Activated T-helper 2 cell treated with anti-CD3 and anti-CD28 coated beads, Interferon-gamma antibody, Interleukin-2, Interleukin-4, amounts not matched to agents 10 μg/mL and 5 μg/mL and 100 μg/mL, durations not matched to agents 14 hours and 24 hours and 36 hours (primary cell): ENCODE measurements at regions not wholly inside any gene's neighbourhood (a gene's known extent, or its start where the extent isn't known, plus 50 kb on each side); places are given as distances from the start of the nearest gene placed in this dataset.

ENCODE experiments used
- DNase-seq: peaks from one replicate; pipeline ENCODE4 v3.0.0; 2021; ENCODE audit warnings: low spot score
- H3K27ac Mint-ChIP-seq: one replicate; pipeline ENCODE4 v1.8.0; 2021; ENCODE audit warnings: mixed read lengths
- H3K27me3 Mint-ChIP-seq: one replicate; pipeline ENCODE4 v1.8.0; 2021; ENCODE audit warnings: low read depth, mixed read lengths
- H3K36me3 Mint-ChIP-seq: one replicate; pipeline ENCODE4 v1.8.0; 2021; ENCODE audit warnings: low read depth, mixed read lengths
- H3K4me1 Mint-ChIP-seq: one replicate; pipeline ENCODE4 v1.8.0; 2021; ENCODE audit warnings: low read depth, mixed read lengths
- H3K4me3 Mint-ChIP-seq: one replicate; pipeline ENCODE4 v1.8.0; 2021; ENCODE audit warnings: low read depth, mild to moderate bottlenecking, moderate library complexity, mixed read lengths
- H3K9me3 Mint-ChIP-seq: one replicate; pipeline ENCODE4 v1.8.0; 2021; ENCODE audit warnings: mixed read lengths
- intact Hi-C: fragments of 100-400 bp; cut with micrococcal nuclease; formaldehyde crosslinking; loops from one replicate; pipeline ENCODE4 v1.15.1; 2023

DNA sequence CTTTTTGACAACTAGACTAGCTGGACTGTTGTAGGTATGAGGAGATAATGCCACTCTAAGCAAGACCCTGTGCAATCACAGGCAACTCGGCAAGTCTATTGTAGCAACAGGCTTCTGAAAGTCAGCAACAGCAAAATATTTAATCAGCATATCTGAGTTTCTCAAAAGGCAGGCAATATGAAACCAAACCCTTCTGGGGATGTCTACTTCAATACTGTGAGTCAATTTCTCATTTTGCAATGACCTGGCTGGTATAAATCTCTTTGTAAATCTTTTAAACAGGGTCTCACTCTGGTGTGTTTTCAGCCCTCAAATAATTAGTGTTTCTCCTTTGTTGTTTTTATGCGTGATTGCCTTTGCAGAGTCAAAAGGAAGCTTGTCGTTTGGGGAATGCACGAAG is 1044.5 kb downstream of the NTRK3 start:
- H3K4me1 Mint-ChIP-seq = no peaks in the 10 kb centered on the region
- no peak for DNase-seq
- H3K4me3 Mint-ChIP-seq = no peak overlapping the region
- H3K27ac Mint-ChIP-seq = no peak overlapping the region
- no peaks in the 10 kb centered on the region for H3K9me3 Mint-ChIP-seq
- no peaks in the 10 kb centered on the region for H3K27me3 Mint-ChIP-seq
- H3K36me3 Mint-ChIP-seq = no peaks in the 10 kb centered on the region
- intact Hi-C loops = no loop called here

DNA sequence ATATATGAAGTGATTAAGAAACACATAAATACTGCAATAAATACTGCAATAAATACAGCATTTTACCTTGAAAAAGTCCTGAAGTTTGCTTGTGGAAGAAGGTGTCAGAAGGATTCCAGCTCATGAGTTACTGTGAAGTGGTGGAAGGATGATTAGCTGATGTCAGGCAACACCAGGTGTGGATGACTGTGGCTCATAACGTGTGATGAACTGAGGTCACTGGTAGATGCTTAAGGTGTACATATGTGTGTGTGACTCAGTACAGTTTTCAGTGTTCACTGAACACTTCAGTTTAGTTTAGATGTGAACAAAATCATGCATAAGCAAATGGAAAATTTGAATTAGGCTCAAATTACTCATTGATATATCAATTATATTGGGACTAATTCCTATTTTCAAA is 1045.0 kb downstream of the NTRK3 start:
- H3K27me3 Mint-ChIP-seq = no peaks in the 10 kb centered on the region
- no peaks in the 10 kb centered on the region for H3K9me3 Mint-ChIP-seq
- intact Hi-C loops = no loop called here
- H3K4me3 Mint-ChIP-seq = no peak overlapping the region
- no peaks in the 10 kb centered on the region for H3K4me1 Mint-ChIP-seq
- H3K27ac Mint-ChIP-seq = no peak overlapping the region
- H3K36me3 Mint-ChIP-seq = no peaks in the 10 kb centered on the region
- DNase-seq = no peak

DNA sequence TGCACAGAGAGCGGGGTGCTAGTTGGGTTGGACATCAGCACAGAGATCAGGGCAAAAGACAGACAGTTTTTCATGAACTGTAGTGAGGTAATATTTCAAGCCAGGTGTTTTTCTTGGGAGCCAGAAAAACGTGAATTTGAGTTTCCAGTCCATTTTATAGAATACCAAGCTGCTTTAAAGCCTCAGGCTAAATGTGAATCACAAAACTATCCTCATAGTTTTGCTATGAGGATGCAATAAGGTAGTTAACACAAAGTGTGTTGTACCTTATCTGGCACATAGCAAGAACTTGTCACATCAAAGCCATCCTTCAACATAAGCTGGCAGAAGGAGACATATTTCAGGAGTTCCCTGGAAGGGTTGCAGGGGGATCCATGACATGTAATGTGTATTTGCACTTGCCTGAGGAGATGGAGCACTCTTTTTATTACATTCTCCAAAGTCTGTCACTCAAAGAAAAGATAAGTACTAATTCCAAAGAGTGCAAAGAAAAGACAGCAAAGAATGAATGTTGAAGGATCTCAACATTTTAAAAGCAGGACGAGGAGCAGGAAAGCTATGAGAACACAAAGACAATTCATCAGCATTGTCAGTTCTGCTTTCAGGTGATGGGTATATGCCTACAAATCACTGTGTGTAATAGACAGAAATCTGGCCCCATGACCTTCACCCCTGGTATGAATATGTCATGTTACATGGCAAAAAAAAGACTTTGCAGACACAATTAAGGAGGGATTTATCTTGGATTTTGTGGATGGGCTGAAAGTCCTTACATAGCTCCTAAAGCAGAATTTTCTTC is 1046.4 kb downstream of the NTRK3 start:
- no peak overlapping the region for H3K27ac Mint-ChIP-seq
- no peaks in the 10 kb centered on the region for H3K27me3 Mint-ChIP-seq
- intact Hi-C loops = no loop called here
- no peak overlapping the region for H3K4me3 Mint-ChIP-seq
- H3K4me1 Mint-ChIP-seq = no peaks in the 10 kb centered on the region
- no peaks in the 10 kb centered on the region for H3K9me3 Mint-ChIP-seq
- no peak for DNase-seq
- H3K36me3 Mint-ChIP-seq = no peaks in the 10 kb centered on the region

DNA sequence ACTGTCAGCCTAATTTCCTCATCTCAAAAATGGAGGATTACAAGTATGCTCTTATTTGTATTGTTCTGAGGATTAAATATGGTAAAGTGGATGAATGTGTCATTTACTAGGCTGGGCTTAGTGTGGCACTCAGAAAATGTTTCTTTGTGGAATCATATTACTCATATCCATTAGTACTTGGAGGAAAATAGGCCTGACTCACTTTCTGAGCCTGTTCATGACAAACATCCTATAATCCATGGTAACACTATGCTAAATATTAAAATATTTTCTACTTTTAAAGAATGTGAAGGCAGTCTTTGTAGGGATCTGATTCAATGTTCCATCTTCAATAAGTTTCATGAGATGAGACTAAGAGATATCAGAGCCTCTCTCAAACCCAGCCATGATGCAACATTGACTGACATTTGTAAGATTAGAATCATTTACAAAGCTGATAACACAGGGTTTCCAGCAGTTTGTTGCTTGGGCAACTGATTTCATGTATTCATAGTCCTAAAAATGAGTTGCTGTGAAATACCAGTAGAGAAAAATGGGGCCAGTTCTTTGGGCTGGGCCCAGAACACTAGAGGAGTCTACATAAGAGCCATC is 1048.5 kb downstream of the NTRK3 start:
- Mint-ChIP-seq H3K4me3 (no peak overlapping the region), H3K36me3 (no peaks in the 10 kb centered on the region), H3K27me3 (no peaks in the 10 kb centered on the region), H3K27ac (no peak overlapping the region), H3K4me1 (no peaks in the 10 kb centered on the region), H3K9me3 (no peaks in the 10 kb centered on the region)
- intact Hi-C loops = no loop called here
- no peak for DNase-seq

DNA sequence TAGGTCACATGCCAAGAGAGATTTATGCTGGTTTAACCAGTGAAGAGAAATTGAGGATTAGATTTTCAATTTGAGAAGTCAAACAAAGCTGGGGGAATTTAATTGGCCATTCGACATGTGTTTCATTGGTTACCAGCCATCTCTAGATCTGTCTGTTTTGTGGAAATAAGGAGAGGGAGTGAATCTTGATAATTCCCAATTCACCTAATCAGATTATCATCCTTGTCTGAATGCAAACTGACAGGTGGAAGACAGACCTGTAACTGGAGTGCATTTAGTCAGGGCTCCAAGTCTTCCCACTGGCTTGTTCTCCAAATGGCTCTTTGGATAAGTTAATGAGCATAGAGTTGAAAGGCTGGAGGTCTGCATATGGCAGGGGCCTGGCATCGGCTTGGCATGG is 1049.3 kb downstream of the NTRK3 start:
- H3K9me3 Mint-ChIP-seq = no peaks in the 10 kb centered on the region
- no peaks in the 10 kb centered on the region for H3K36me3 Mint-ChIP-seq
- DNase-seq = no peak
- no peaks in the 10 kb centered on the region for H3K4me1 Mint-ChIP-seq
- no peak overlapping the region for H3K27ac Mint-ChIP-seq
- H3K4me3 Mint-ChIP-seq = no peak overlapping the region
- no peaks in the 10 kb centered on the region for H3K27me3 Mint-ChIP-seq
- intact Hi-C loops = no loop called here

DNA sequence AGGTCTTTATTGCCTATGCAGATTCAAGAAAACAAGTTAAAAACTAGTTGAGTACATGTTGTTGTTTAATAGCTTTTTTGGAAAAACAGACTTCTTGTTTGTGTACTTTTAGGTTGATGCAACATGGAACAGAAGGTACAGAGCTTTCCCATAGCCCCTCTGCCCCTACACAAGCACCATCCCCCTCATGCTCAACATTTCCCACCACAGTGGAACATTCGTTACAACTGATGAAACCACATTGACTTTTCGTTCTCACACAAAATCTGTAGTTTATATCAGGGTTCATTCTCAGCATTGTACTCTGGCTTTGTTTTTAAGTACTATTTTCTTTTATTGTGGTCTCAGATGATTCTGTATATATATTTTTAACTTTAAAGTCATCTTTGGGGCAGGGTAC is 1054.6 kb downstream of the NTRK3 start:
- Mint-ChIP-seq H3K36me3 (no peaks in the 10 kb centered on the region), H3K27ac (no peak overlapping the region), H3K4me1 (no peaks in the 10 kb centered on the region), H3K4me3 (no peak overlapping the region), H3K9me3 (no peaks in the 10 kb centered on the region), H3K27me3 (no peaks in the 10 kb centered on the region)
- DNase-seq = no peak
- intact Hi-C loops = no loop called here

DNA sequence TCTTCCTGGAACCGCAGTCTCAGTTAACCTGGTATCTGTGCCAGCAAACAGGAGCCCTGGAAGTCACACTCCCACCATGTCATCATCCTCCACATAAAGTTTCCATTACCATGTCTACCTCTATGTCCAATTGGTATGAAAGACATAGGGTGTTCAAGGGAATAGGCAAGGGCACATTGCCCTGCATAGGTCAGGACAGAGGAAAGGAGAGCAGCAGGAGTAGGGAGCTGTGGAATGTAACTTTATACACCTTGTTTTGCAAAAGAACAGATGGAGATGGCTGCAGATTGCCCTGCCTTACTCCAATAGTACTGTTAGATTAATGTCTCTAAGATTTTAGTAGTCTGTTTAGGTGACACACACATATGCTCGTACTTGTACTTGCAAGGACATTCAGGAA is 1056.4 kb downstream of the NTRK3 start:
- no peaks in the 10 kb centered on the region for H3K27me3 Mint-ChIP-seq
- DNase-seq = no peak
- intact Hi-C loops = no loop called here
- no peaks in the 10 kb centered on the region for H3K36me3 Mint-ChIP-seq
- no peak overlapping the region for H3K27ac Mint-ChIP-seq
- H3K9me3 Mint-ChIP-seq = no peaks in the 10 kb centered on the region
- H3K4me3 Mint-ChIP-seq = no peak overlapping the region
- H3K4me1 Mint-ChIP-seq = no peaks in the 10 kb centered on the region

DNA sequence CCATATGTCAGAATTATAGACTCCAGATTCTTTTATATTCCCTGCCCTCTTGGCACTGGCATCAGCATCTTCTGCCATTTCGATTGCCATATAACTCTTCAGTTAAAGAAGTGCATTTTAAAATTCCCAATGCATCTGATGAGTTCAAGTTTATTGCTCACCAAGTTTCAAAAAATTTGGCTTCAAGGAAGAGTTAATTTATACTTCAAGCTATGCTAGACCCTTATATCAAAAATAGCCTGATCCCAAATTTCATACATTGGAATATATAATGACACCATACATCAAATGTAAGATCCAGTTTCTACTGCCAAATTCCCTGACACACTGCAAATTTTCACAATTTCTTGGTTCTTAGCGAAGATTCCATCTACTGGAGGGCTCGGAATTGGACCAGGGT is 1058.6 kb downstream of the NTRK3 start:
- H3K36me3 Mint-ChIP-seq = no peaks in the 10 kb centered on the region
- no peaks in the 10 kb centered on the region for H3K27me3 Mint-ChIP-seq
- no peaks in the 10 kb centered on the region for H3K4me1 Mint-ChIP-seq
- H3K4me3 Mint-ChIP-seq = no peak overlapping the region
- no peaks in the 10 kb centered on the region for H3K9me3 Mint-ChIP-seq
- H3K27ac Mint-ChIP-seq = no peak overlapping the region
- DNase-seq = no peak
- intact Hi-C loops = no loop called here

DNA sequence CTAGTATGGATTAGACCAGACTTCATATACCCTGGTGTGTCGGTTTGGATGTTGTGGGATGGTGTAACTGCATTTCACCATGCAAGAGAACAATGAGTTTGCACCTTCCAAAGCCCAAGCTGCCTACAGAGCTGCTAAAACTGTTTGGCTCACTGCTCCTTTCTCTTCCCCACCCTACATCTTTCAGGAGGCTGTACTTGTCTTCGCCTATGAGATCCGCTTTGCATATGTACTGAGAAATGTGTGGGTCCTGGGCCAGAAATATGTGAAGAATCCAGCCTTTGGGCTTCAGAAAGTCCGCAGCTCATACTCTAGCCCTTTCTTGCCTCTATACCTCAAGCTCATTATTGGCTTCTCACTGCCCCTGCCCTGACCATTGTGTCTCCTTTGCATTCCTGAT is 1060.0 kb downstream of the NTRK3 start:
- no peak for DNase-seq
- H3K27ac Mint-ChIP-seq = no peak overlapping the region
- no peaks in the 10 kb centered on the region for H3K36me3 Mint-ChIP-seq
- intact Hi-C loops = no loop called here
- no peaks in the 10 kb centered on the region for H3K27me3 Mint-ChIP-seq
- H3K9me3 Mint-ChIP-seq = no peaks in the 10 kb centered on the region
- H3K4me3 Mint-ChIP-seq = no peak overlapping the region
- H3K4me1 Mint-ChIP-seq = no peaks in the 10 kb centered on the region

DNA sequence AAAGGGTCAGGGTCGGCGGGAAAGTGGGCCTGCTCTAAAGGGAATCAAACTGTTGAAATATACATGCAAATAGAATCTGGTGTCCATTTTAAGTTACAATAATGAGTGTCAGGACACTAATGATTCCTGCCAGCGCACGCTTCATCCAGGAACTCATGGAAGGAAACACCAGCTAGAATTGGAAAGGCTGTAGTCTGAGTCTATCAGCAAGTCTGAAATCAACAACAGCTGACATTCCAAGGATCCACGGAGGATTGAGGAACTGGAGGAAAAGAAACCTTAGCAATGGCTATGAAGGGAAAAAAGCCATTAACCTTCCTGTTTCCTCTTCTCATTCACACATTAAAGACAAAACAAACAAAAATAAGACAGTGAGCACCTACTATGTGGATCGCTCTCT is 1063.1 kb downstream of the NTRK3 start:
- intact Hi-C loops = no loop called here
- Mint-ChIP-seq H3K27ac (no peak overlapping the region), H3K4me3 (no peak overlapping the region), H3K4me1 (no peaks in the 10 kb centered on the region), H3K36me3 (no peaks in the 10 kb centered on the region), H3K27me3 (no peaks in the 10 kb centered on the region), H3K9me3 (no peaks in the 10 kb centered on the region)
- no peak for DNase-seq

DNA sequence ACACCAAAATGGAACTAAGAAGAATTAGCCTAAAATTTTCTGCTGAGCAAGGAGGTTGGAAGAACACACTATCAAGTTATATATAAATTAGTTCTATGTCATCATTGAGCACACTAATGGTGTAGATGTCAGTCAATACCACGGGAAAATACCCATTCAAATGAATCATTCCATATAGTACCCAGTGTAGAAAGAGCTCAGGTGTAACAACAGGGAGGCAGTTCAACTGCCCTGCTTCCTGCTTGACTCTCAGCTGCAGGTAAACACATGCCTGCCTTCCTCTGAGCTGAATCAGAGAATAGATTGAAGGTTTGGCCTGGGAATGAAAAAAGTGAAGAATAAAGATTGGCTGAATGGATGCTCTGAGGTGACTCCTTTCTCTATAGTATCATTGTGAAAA is 1088.0 kb downstream of the AGBL1 start:
- Mint-ChIP-seq H3K4me1 (no peaks in the 10 kb centered on the region), H3K9me3 (no peaks in the 10 kb centered on the region), H3K4me3 (no peak overlapping the region), H3K27ac (no peak overlapping the region), H3K36me3 (no peaks in the 10 kb centered on the region), H3K27me3 (no peaks in the 10 kb centered on the region)
- no peak for DNase-seq
- intact Hi-C loops = no loop called here

DNA sequence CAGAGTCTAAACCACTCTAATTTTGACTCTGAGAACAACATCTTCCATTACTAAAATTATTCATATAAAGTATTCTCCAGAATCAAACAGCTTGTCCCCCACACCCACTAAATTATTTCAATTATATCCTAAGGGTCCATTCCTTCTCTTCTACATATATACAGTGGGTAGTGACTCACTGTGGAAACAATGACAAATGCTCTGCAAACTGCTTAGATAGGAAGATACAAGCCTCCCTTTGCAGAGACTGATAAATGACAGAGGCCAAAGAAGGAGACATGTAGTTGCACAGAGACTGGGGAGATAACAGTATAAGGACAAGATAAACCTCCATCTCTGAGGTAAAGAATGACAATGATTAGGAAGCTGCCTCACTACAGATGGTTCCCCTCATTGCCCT is 1087.4 kb downstream of the AGBL1 start:
- intact Hi-C loops = no loop called here
- Mint-ChIP-seq H3K4me3 (no peak overlapping the region), H3K9me3 (no peaks in the 10 kb centered on the region)

DNA sequence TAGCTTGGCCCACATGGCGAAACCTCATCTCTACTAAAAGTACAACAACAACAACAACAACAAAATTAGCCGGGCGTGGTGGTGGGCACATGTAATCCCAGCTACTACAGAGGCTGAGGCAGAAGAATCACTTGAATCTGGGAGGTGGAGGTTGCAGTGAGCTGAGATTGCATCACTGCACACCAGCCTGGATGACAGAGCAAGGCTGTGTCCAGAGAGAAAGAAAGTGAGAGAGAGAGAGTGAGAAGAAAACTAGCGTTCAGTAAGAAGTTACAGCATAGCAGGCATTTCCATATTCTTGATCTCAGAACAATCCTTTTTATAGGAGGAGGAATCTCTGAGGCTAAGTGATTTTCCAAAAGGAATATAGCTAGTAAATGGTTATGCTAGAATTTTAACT is 1076.1 kb downstream of the AGBL1 start:
- Mint-ChIP-seq H3K4me3 (no peak overlapping the region), H3K9me3 (peaks cover 9% of the 10 kb centered on the region), H3K27me3 (no peaks in the 10 kb centered on the region), H3K4me1 (peaks cover 2% of the 10 kb centered on the region), H3K27ac (no peak overlapping the region), H3K36me3 (no peaks in the 10 kb centered on the region)
- intact Hi-C loops = no loop called here
- DNase-seq = no peak

More for the DNA sequence above, 1087.4 kb downstream of the AGBL1 start:
- peak overlapping the region; percentile 49 for H3K27ac Mint-ChIP-seq
- H3K27me3 Mint-ChIP-seq = no peaks in the 10 kb centered on the region
- H3K4me1 Mint-ChIP-seq = no peaks in the 10 kb centered on the region
- no peak for DNase-seq
- H3K36me3 Mint-ChIP-seq = no peaks in the 10 kb centered on the region
